Mammary epithelial cell (primary cell): ENCODE measurements at regions not wholly inside any gene's neighbourhood (a gene's known extent, or its start where the extent isn't known, plus 50 kb on each side); places are given as distances from the start of the nearest gene placed in this dataset.

Source experiments
- CTCF ChIP-seq, 2 donors: IDR thresholded peaks in 1 of 2; conservative IDR thresholded peaks in 1 of 2; 2 replicates each; pipeline ENCODE4 v1.5.1; 2011 to 2012; ENCODE audit warnings: inconsistent platforms in 2 of 2, low read length in 2 of 2, mild to moderate bottlenecking in 2 of 2, control low read depth in 1 of 2, low read depth in 1 of 2; ENCODE audit not compliant: insufficient read depth in 1 of 2; ENCODE audit errors: extremely low read depth in 1 of 2
- EZH2 ChIP-seq: IDR thresholded peaks from 2 replicates; pipeline ENCODE4 v1.6.1; 2012; ENCODE audit warnings: low read length, inconsistent platforms, borderline replicate concordance

- TF ChIP-seq CTCF (conservative IDR thresholded peaks at IDR 0.05 in 1 of 2, IDR thresholded peaks at IDR 0.05 in 1 of 2; ENCODE audit: extremely low read depth in 1 of 2, insufficient read depth in 1 of 2, low read depth in 1 of 2, low read length in 2 of 2) (no peak), EZH2 (no peak)
These were observed 923.9 kb upstream of the MAN1A1 start for GRCh38 chr6:120273411-120273810.
